GM18868 (cell line): ENCODE measurements at regions not wholly inside any gene's neighbourhood (a gene's known extent, or its start where the extent isn't known, plus 50 kb on each side); places are given as distances from the start of the nearest gene placed in this dataset.
"Not testable (repeated sequence)": the region's sequence is repeated elsewhere in the genome, so short reads cannot be mapped to it uniquely, and the experiment has no call there.

Experiments
- ATAC-seq: cut with Tn5 transposase; IDR thresholded peaks from one replicate; pipeline ENCODE4 v1.9.1; 2021; ENCODE audit warnings: mild to moderate bottlenecking, moderate library complexity; ENCODE audit not compliant: unreplicated experiment

DNA sequence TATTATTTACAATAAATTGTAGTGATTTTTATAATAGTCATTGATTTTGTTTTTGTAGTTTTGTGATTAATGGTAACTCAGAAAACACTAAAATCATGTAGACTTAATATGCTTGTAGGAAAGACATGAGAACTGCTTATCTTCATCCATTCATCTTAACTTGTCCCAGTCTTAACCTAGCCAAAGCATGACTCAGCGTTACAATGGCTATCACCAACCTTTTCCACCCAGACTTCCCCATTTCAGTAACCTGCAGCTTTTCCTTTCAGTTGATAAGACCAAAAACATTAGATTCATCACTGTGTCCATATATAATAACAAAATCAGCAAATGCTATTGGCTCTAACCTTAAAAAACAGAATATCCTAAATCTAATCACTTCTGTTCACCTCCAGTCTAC is 106.2 kb upstream of the KLF8 start:
- no peak for ATAC-seq

DNA sequence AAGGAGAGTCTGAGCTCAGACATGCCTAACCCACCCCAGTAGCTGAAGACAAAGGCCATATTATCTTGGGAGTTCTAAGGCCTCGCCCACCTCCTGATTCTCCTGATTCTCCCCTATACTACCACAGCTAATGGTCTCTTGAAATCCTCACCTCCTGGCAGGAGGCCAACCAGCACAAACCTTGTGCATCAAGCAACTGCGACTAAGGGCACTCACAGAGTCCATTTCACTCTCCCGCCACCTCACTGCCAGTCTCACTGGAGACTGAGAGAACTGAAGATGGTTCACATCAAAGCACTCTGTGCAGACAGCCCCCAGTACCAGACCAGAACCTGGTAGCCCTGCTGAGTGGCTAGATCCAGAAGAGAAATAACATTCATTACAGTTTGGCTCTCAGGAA is 102.1 kb upstream of the KLF8 start:
- no peak for ATAC-seq

DNA sequence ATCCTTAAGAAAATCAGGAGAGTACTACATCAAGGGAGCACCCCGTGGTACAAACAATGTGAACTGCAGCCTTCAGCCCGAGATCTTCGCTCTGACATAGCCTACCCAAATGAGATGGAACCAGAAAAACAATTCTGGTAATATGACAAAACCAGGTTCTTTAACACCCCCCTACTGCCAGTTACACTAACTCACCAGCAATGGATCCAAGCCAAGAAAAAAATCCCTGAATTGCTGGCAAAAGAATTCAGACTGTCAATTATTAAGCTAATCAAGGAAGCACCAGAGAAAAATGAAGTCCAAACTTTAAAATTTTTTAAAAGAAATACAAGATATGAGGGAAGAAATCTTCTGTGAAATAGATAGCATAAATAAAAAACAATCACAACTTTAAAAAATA is 101.7 kb upstream of the KLF8 start:
- no peak for ATAC-seq

DNA sequence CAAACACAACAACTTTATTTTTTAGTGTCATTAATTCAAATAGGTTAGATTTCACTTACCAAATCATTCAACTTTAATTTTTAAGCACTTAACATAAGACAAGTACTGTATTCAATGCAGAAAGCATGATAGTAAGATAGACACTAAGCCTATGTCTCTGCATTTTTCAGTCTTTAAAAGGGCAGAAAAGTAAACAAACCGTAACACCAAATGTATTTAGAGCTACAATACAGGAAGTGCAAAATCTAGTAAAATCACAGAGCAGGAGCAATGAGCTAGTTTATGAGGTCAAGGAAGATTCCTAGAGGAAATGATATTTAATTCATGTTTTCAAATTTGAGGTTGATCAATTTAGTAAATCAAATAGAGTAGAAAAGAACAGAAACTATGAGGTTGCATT is 68.0 kb upstream of the KLF8 start:
- ATAC-seq, result not testable (repeated sequence)
